Breast epithelium (tissue), 4 donors: ENCODE measurements at regions not wholly inside any gene's neighbourhood (a gene's known extent, or its start where the extent isn't known, plus 50 kb on each side); places are given as distances from the start of the nearest gene placed in this dataset.

Experiments used
- DNase-seq, 2 donors: peaks; one replicate each; pipeline ENCODE4 v3.0.0-alpha.2; 2019; ENCODE audit warnings: low spot score in 2 of 2
- H3K27ac ChIP-seq, 2 donors: fragments of 200-600 bp; sonication (generic) in 1 of 2; one replicate each; pipeline ENCODE4 v1.5.1; 2016 to 2019; ENCODE audit warnings: mild to moderate bottlenecking in 1 of 2
- H3K27me3 ChIP-seq, 2 donors: fragments of 200-600 bp; sonication (generic) in 1 of 2; one replicate each; pipeline versions ENCODE4 v1.5.1 to v1.6.0; 2017 to 2019; ENCODE audit warnings: control low read depth in 1 of 2, mild to moderate bottlenecking in 1 of 2
- H3K36me3 ChIP-seq: fragments of 200-600 bp; one replicate; pipeline ENCODE4 v1.5.1; 2019
- H3K4me1 ChIP-seq, 2 donors: fragments of 200-600 bp; sonication (generic); one replicate each; pipeline ENCODE4 v1.5.1; 2016 to 2019; ENCODE audit warnings: control low read depth in 1 of 2
- H3K4me3 ChIP-seq, 3 donors: fragments of 200-600 bp; sonication (generic); 1 replicate in 2 of 3; 2 replicates in 1 of 3; pipeline ENCODE4 v1.5.1; 2016 to 2019; ENCODE audit warnings: mild to moderate bottlenecking in 3 of 3, moderate library complexity in 2 of 3
- H3K9me3 ChIP-seq, 2 donors: fragments of 200-600 bp; sonication (generic) in 1 of 2; one replicate each; pipeline ENCODE4 v1.5.1; 2016 to 2019; ENCODE audit warnings: control low read depth in 1 of 2
- POLR2A ChIP-seq: fragments of 450-650 bp; IDR thresholded peaks from one replicate; pipeline ENCODE4 v1.6.1; 2016; ENCODE audit warnings: antibody characterized with exemption, mild to moderate bottlenecking, moderate library complexity
- POLR2AphosphoS5 ChIP-seq, 3 donors: sonication (generic); formaldehyde crosslinking; IDR thresholded peaks; one replicate each; pipeline ENCODE4 v1.6.1; 2017; ENCODE audit warnings: antibody characterized with exemption in 3 of 3
- intact Hi-C: fragments of 100-400 bp; cut with DNase I; formaldehyde crosslinking; loops from one replicate; pipeline ENCODE4 v1.15.1; 2023; ENCODE audit warnings: low total_unique reads
- TF ChIP-seq, protein P1 (sequence below), 3 donors: fragments of 450-650 bp; IDR thresholded peaks; one replicate each; pipeline ENCODE4 v1.5.1; 2016 to 2017; ENCODE audit warnings: antibody characterized with exemption in 3 of 3, mild to moderate bottlenecking in 3 of 3, moderate library complexity in 3 of 3

DNA sequence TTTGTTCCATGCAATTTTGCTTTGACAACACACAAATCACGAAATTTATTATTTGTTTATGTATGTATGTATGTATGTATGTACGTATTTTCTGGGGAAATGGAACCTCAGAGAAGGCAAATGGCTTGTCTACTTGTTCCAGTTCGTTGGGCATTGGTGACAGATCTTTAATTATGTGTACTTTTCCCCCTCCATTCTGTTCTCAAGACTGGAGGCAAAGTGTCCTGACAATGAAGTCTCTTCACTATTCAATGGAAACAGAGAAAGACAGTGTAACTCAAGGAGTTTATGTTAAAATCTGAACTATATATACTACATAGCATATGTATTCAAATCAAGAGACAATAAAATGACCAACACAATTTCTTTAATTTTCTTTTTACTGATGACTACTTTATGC is 245.7 kb upstream of the PTBP2 start:
- TF ChIP-seq POLR2A: no peak
- TF ChIP-seq, protein P1, sequence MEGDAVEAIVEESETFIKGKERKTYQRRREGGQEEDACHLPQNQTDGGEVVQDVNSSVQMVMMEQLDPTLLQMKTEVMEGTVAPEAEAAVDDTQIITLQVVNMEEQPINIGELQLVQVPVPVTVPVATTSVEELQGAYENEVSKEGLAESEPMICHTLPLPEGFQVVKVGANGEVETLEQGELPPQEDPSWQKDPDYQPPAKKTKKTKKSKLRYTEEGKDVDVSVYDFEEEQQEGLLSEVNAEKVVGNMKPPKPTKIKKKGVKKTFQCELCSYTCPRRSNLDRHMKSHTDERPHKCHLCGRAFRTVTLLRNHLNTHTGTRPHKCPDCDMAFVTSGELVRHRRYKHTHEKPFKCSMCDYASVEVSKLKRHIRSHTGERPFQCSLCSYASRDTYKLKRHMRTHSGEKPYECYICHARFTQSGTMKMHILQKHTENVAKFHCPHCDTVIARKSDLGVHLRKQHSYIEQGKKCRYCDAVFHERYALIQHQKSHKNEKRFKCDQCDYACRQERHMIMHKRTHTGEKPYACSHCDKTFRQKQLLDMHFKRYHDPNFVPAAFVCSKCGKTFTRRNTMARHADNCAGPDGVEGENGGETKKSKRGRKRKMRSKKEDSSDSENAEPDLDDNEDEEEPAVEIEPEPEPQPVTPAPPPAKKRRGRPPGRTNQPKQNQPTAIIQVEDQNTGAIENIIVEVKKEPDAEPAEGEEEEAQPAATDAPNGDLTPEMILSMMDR (IDR thresholded peaks at IDR 0.05): no peak
- Histone ChIP-seq H3K4me3 (no peak overlapping the region), H3K27ac (no peak overlapping the region), H3K4me1 (no peaks in the 10 kb centered on the region), H3K27me3 (no peaks in the 10 kb centered on the region), H3K36me3 (no peaks in the 10 kb centered on the region), H3K9me3 (no peaks in the 10 kb centered on the region)
- intact Hi-C loops: no loop called here
- no peak for DNase-seq

DNA sequence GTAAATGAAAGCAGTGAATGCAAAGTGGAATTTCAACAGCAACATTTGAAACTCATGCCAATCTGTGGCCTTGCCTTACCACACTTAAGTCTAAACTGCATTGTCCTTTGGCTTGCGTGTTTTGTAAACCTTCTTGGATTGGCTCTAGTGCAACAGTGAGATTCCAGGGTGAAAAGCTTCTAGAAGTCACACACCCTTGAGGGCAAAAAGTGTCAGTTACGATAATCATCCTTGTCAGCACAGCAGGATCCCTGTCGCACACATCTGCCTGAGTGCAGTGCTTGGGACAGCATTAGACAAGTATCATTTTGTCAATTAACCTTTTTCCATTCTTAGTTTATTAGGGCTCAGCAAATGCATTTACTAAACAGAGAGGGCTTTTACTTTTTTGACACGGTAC is 243.4 kb upstream of the PTBP2 start:
- no peaks in the 10 kb centered on the region for H3K9me3 ChIP-seq
- no peak overlapping the region for H3K4me3 ChIP-seq
- no peaks in the 10 kb centered on the region for H3K27me3 ChIP-seq
- intact Hi-C loops: no loop called here
- DNase-seq: no peak
- H3K36me3 ChIP-seq: no peaks in the 10 kb centered on the region
- TF ChIP-seq POLR2AphosphoS5 (IDR thresholded peaks at IDR 0.05): no peak
- TF ChIP-seq, protein P1 (IDR thresholded peaks at IDR 0.05): no peak
- TF ChIP-seq POLR2A: no peak
- H3K4me1 ChIP-seq: no peaks in the 10 kb centered on the region
- H3K27ac ChIP-seq: no peak overlapping the region

DNA sequence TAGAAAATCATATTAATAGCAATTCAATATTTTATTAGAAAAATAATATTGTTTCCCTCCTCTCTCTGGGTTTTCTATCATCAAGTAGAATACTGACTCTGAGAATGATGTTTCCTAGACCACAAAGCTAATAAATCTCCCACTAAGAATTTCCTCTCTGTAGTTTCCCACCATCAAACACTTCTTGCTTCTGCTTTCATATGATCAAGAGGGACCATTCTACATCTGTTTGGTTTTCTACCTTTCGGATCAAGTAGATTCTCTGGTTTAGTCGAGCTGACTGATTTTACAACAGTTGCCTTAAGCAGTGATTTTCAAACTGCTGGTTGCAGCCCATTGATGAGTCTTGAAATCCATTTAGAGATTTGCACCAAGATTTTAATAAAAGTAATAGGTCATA is 240.2 kb upstream of the PTBP2 start:
- Histone ChIP-seq H3K27me3 (no peaks in the 10 kb centered on the region), H3K4me1 (no peaks in the 10 kb centered on the region), H3K9me3 (no peaks in the 10 kb centered on the region), H3K27ac (no peak overlapping the region), H3K4me3 (no peak overlapping the region), H3K36me3 (no peaks in the 10 kb centered on the region)
- intact Hi-C loops: no loop called here
- no peak for DNase-seq
- TF ChIP-seq POLR2AphosphoS5 (IDR thresholded peaks at IDR 0.05) (no peak), POLR2A (no peak)
- TF ChIP-seq, protein P1 (IDR thresholded peaks at IDR 0.05): no peak

DNA sequence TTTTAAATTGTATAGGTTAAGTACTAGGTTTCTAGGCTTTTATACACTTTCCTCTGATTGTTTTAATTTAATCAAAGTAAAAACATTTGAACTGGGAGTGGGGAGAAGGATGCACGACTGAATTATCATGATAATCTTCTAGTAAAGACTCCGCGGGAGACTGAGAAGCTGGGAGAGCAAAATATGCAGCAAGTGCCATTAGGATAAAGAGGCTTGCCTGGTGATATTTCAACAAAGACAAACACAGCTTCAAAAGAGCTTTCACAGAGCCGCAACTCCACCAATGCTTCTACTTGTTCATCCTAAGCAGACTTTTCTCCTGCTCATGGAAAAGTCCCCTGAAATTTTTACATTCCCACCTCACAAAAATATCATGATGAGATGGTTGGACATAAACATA is 239.0 kb upstream of the PTBP2 start:
- DNase-seq: no peak
- no peak overlapping the region for H3K27ac ChIP-seq
- TF ChIP-seq POLR2AphosphoS5 (IDR thresholded peaks at IDR 0.05): no peak
- TF ChIP-seq POLR2A: no peak
- TF ChIP-seq, protein P1 (IDR thresholded peaks at IDR 0.05): no peak
- no peaks in the 10 kb centered on the region for H3K36me3 ChIP-seq
- peak overlapping the region in 1 of 3 donors; percentile 28 for H3K4me3 ChIP-seq
- intact Hi-C loops: no loop called here
- H3K9me3 ChIP-seq: no peaks in the 10 kb centered on the region
- H3K27me3 ChIP-seq: no peaks in the 10 kb centered on the region
- no peaks in the 10 kb centered on the region for H3K4me1 ChIP-seq

DNA sequence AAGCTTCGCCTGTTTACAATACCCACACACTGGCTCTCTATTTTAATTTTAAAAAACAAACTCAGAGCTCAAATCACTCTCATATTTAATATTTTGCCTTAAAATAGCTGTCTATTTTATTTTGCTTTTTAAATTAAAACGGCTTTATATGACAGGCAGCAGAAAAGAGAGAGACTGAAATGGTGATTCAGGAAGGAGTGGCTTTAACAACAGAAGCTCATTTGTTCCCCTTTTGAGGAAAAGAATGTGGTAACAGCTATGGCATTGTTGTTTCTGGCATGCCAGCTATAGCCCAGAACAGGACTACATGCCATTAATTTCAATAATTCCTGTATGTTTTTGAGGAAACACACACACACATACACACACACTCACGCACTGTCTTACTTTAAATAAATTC is 234.2 kb upstream of the PTBP2 start:
- Histone ChIP-seq H3K27ac (peak overlapping the region; percentile 43 to 59), H3K27me3 (no peaks in the 10 kb centered on the region), H3K36me3 (no peaks in the 10 kb centered on the region), H3K4me3 (peak overlapping the region in 1 of 3 donors; percentile 10), H3K4me1 (no peaks in the 10 kb centered on the region), H3K9me3 (no peaks in the 10 kb centered on the region)
- intact Hi-C loops: no loop called here
- DNase-seq: peak in 1 of 2 donors; percentile 31
- TF ChIP-seq, protein P1 (IDR thresholded peaks at IDR 0.05): no peak
- TF ChIP-seq POLR2A (no peak), POLR2AphosphoS5 (IDR thresholded peaks at IDR 0.05) (no peak)
